MM.1S (cell line): ENCODE measurements at regions not wholly inside any gene's neighbourhood (a gene's known extent, or its start where the extent isn't known, plus 50 kb on each side); places are given as distances from the start of the nearest gene placed in this dataset.

ENCODE experiments used
- DNase-seq: peaks from one replicate; pipeline ENCODE4 v3.0.0-alpha.2; 2015
- H2AFZ ChIP-seq: fragments of 300-600 bp; sonication (generic); 2 replicates; pipeline ENCODE4 v1.6.0; 2016; ENCODE audit warnings: antibody characterized with exemption, low read length
- H3F3A ChIP-seq: fragments of 300-600 bp; sonication (generic); 2 replicates; pipeline ENCODE4 v1.6.1; 2016; ENCODE audit warnings: mild to moderate bottlenecking, antibody characterized with exemption, low read length, moderate library complexity, mixed read lengths; ENCODE audit not compliant: insufficient read depth
- H3K27ac ChIP-seq: fragments of 300-600 bp; sonication (generic); 2 replicates; pipeline ENCODE4 v1.5.1; 2016; ENCODE audit warnings: mild to moderate bottlenecking, low read length
- H3K27me3 ChIP-seq: fragments of 300-600 bp; sonication (generic); replicated peaks from 2 replicates; pipeline ENCODE4 v1.6.0; 2016; ENCODE audit warnings: low read length; ENCODE audit not compliant: insufficient read depth
- H3K36me3 ChIP-seq: fragments of 300-600 bp; sonication (generic); replicated peaks from 2 replicates; pipeline ENCODE4 v1.6.1; 2016; ENCODE audit warnings: mild to moderate bottlenecking, low read length, mixed read lengths; ENCODE audit not compliant: insufficient read depth
- H3K4me1 ChIP-seq: fragments of 300-600 bp; sonication (generic); 2 replicates; pipeline ENCODE4 v1.6.1; 2016; ENCODE audit warnings: low read length, mixed read lengths
- H3K4me2 ChIP-seq: fragments of 300-600 bp; sonication (generic); 2 replicates; pipeline ENCODE4 v1.6.0; 2016; ENCODE audit warnings: low read depth, low read length
- H3K4me3 ChIP-seq: fragments of 300-600 bp; sonication (generic); 2 replicates; pipeline ENCODE4 v1.5.1; 2016; ENCODE audit warnings: low read length, mixed read lengths
- H3K79me2 ChIP-seq: fragments of 300-600 bp; sonication (generic); 2 replicates; pipeline ENCODE4 v1.6.1; 2016; ENCODE audit warnings: mixed run types, low read length, mixed read lengths
- H3K9ac ChIP-seq: fragments of 300-600 bp; sonication (generic); 2 replicates; pipeline ENCODE4 v1.6.1; 2016; ENCODE audit warnings: low read length, mixed read lengths
- H3K9me2 ChIP-seq: fragments of 300-600 bp; sonication (generic); replicated peaks from 2 replicates; pipeline ENCODE4 v1.6.1; 2016; ENCODE audit warnings: mild to moderate bottlenecking, low read length, mixed read lengths; ENCODE audit not compliant: insufficient read depth
- H3K9me3 ChIP-seq: fragments of 300-600 bp; sonication (generic); replicated peaks from 2 replicates; pipeline ENCODE4 v1.6.1; 2016; ENCODE audit warnings: mild to moderate bottlenecking, low read length, mixed read lengths; ENCODE audit not compliant: insufficient read depth
- H4K20me1 ChIP-seq: fragments of 300-600 bp; sonication (generic); 2 replicates; pipeline ENCODE4 v1.6.1; 2016; ENCODE audit warnings: mild to moderate bottlenecking, low read length, moderate library complexity, mixed read lengths; ENCODE audit not compliant: insufficient read depth
- EZH2 ChIP-seq: fragments of 300-600 bp; sonication (generic); optimal IDR thresholded peaks from 2 replicates; pipeline ENCODE3; 2017; ENCODE audit warnings: low read depth, mild to moderate bottlenecking, antibody characterized with exemption, low read length, mixed read lengths
- EZH2phosphoT487 ChIP-seq: fragments of 300-600 bp; sonication (generic); IDR thresholded peaks from 2 replicates; pipeline ENCODE4 v1.6.1; 2018; ENCODE audit warnings: antibody characterized with exemption, low read length
- TF ChIP-seq, protein P1 (sequence below): fragments of 300-600 bp; sonication (generic); IDR thresholded peaks from 2 replicates; pipeline ENCODE4 v1.5.1; 2016; ENCODE audit warnings: antibody characterized with exemption, low read length, mixed read lengths

DNA sequence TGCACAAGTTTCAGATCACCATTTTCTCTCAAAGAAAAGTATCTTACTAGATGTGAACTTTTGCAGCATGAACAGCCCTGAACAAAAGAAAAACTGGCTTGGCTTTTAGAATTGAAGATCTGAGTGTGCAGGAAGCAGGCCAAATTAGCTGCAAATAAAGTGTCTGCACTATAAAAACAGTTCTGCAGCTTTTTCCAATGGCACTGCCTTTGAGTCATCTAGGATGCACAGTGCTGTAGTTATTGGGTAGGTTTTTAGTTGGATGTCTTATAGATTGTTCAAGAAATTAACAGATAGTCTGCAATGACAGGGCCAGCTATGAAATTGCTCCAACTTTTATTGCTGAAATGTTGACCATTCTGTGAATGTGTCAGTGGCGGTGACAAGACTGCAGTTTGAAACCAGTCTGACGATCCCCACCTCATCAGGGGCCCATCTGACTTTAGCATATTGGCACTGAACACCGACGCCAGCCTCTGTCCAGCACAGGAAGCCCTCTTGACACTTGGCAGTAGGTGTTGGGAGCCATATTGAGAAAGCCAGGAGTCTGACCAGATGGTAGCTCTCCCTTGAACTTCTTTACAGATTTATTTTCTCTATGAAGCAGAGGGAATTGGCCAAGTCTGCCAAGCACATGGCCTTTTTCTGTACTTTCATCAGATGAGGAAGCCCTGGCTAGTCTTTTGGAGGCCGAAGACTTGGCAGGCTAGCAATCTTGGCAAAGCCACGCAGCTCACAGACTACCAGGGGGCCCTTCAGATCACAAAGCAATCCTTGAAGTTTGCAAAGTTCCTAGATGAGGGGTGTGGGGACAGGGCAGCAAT is 490.6 kb downstream of the NEBL start:
- H3F3A ChIP-seq, result no peaks in the 10 kb centered on the region
- no peaks in the 10 kb centered on the region for H3K9me2 ChIP-seq
- no peak for DNase-seq
- TF ChIP-seq EZH2phosphoT487 (no peak), EZH2 (no peak)
- TF ChIP-seq, protein P1, sequence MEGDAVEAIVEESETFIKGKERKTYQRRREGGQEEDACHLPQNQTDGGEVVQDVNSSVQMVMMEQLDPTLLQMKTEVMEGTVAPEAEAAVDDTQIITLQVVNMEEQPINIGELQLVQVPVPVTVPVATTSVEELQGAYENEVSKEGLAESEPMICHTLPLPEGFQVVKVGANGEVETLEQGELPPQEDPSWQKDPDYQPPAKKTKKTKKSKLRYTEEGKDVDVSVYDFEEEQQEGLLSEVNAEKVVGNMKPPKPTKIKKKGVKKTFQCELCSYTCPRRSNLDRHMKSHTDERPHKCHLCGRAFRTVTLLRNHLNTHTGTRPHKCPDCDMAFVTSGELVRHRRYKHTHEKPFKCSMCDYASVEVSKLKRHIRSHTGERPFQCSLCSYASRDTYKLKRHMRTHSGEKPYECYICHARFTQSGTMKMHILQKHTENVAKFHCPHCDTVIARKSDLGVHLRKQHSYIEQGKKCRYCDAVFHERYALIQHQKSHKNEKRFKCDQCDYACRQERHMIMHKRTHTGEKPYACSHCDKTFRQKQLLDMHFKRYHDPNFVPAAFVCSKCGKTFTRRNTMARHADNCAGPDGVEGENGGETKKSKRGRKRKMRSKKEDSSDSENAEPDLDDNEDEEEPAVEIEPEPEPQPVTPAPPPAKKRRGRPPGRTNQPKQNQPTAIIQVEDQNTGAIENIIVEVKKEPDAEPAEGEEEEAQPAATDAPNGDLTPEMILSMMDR, result no peak
- no peak overlapping the region for H3K4me3 ChIP-seq
- H3K9ac ChIP-seq, result no peak overlapping the region
- H3K4me1 ChIP-seq, result no peaks in the 10 kb centered on the region
- no peak overlapping the region for H3K27ac ChIP-seq
- H4K20me1 ChIP-seq, result no peaks in the 10 kb centered on the region
- H3K27me3 ChIP-seq, result no peaks in the 10 kb centered on the region
- no peaks in the 10 kb centered on the region for H3K9me3 ChIP-seq
- no peak overlapping the region for H3K4me2 ChIP-seq
- no peak overlapping the region for H2AFZ ChIP-seq
- H3K36me3 ChIP-seq, result no peaks in the 10 kb centered on the region
- H3K79me2 ChIP-seq, result no peaks in the 10 kb centered on the region

DNA sequence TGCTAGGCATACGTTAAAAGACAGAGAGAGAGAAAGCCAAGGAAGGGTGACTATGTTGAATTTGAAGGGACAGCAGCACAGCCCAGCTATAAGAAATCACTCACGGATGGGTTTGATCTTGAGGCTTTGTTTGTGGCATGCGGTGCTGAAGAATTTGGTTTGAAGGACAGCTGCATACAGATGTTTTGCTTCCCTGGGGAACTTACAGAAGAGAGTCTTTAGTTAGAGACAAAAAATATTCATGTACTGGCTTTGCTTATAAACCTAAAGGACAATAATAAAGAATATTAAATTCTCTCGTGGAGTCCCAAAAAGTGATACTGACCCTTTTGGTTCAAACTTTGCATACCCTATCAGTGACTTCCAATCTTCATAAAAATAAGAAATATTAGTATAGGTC is 491.4 kb downstream of the NEBL start:
- Histone ChIP-seq H3K4me3 (no peak overlapping the region), H3K27me3 (no peaks in the 10 kb centered on the region), H3K9ac (no peak overlapping the region), H3K36me3 (no peaks in the 10 kb centered on the region), H2AFZ (no peak overlapping the region), H3F3A (no peaks in the 10 kb centered on the region), H3K9me2 (no peaks in the 10 kb centered on the region), H3K4me1 (no peaks in the 10 kb centered on the region), H3K9me3 (no peaks in the 10 kb centered on the region), H3K27ac (no peak overlapping the region), H3K79me2 (no peaks in the 10 kb centered on the region), H3K4me2 (no peak overlapping the region), H4K20me1 (no peaks in the 10 kb centered on the region)
- no peak for DNase-seq
- TF ChIP-seq, protein P1, result no peak
- no peak for TF ChIP-seq EZH2
- no peak for TF ChIP-seq EZH2phosphoT487

DNA sequence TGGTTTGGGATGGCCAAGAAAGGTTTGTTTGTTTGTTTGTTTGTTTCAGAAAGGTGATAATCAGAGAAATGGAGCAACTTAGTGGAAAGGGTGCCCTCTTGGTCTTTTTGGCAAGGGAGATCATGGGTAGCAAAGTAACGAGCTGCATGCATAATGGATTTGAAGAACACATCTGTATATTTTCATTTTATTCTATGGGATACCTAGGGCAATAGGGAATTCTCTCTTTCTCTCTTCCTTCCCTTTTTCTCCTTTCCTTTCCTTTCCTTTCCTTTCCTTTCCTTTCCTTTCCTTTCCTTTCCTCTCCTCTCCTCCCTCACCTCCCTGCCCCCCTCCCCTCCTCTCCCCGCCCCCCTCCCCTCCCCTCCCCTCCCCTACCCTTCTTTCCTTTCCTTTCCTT is 492.1 kb downstream of the NEBL start:
- H3K36me3 ChIP-seq, result no peaks in the 10 kb centered on the region
- no peak overlapping the region for H3K27ac ChIP-seq
- no peaks in the 10 kb centered on the region for H3F3A ChIP-seq
- H4K20me1 ChIP-seq, result no peaks in the 10 kb centered on the region
- H3K9ac ChIP-seq, result no peak overlapping the region
- TF ChIP-seq EZH2 (no peak), EZH2phosphoT487 (no peak)
- TF ChIP-seq, protein P1, result no peak
- no peaks in the 10 kb centered on the region for H3K4me1 ChIP-seq
- no peaks in the 10 kb centered on the region for H3K9me3 ChIP-seq
- H2AFZ ChIP-seq, result no peak overlapping the region
- no peak overlapping the region for H3K4me3 ChIP-seq
- no peaks in the 10 kb centered on the region for H3K79me2 ChIP-seq
- H3K4me2 ChIP-seq, result no peak overlapping the region
- DNase-seq, result no peak
- no peaks in the 10 kb centered on the region for H3K9me2 ChIP-seq
- H3K27me3 ChIP-seq, result no peaks in the 10 kb centered on the region
